ENCODE measurements at regions not wholly inside any gene's neighbourhood (a gene's known extent, or its start where the extent isn't known, plus 50 kb on each side); places are given as distances from the start of the nearest gene placed in this dataset.

DNA sequence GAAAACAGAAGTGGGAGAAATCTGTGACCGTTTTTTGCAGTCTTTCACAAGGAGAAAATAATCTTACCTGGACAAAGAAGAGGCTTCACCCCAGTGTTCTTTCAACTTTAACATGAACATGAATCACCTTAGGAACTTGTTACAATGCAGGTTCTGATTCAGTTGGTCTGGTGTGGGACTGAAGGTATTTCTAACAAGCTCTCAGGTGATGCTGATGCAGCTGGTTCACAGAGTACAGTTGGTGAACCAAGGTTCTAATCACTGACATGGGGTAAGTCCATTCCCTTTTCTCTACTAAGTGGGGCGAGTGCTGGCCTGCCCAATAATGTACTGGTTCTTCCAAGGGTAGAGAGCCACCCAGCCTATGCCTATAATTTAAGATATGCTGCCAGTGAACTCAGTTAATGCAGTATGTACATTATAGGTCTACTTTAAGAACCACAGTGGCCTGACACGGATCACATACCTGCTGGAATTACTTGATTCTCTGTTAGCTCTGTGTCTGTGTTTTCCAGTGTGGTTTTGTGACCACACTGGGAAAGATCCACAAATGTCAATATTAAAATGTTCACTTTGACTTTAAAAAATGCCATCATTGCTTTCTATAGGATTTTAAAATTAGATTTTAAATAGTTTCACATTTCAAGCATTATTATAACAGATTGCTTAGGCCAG is 304.1 kb downstream of the ZNF621 start:
- Histone ChIP-seq H3K9me3 (ENCODE audit: control insufficient read depth, low read length) (no peaks in the 10 kb centered on the region), H3K4me1 (no peaks in the 10 kb centered on the region), H2AFZ (no peak overlapping the region), H3K36me3 (ENCODE audit: control insufficient read depth, insufficient read depth, low read length) (no peaks in the 10 kb centered on the region), H3K27me3 (ENCODE audit: control insufficient read depth, insufficient read depth, low read length) (no peaks in the 10 kb centered on the region), H3K4me3 (ENCODE audit: low read depth, low read length) (no peak overlapping the region), H3K4me2 (ENCODE audit: low read length) (no peak overlapping the region), H3K9ac (no peak overlapping the region), H3K27ac (no peak overlapping the region), H3K79me2 (no peaks in the 10 kb centered on the region)
- TF ChIP-seq, protein P1, sequence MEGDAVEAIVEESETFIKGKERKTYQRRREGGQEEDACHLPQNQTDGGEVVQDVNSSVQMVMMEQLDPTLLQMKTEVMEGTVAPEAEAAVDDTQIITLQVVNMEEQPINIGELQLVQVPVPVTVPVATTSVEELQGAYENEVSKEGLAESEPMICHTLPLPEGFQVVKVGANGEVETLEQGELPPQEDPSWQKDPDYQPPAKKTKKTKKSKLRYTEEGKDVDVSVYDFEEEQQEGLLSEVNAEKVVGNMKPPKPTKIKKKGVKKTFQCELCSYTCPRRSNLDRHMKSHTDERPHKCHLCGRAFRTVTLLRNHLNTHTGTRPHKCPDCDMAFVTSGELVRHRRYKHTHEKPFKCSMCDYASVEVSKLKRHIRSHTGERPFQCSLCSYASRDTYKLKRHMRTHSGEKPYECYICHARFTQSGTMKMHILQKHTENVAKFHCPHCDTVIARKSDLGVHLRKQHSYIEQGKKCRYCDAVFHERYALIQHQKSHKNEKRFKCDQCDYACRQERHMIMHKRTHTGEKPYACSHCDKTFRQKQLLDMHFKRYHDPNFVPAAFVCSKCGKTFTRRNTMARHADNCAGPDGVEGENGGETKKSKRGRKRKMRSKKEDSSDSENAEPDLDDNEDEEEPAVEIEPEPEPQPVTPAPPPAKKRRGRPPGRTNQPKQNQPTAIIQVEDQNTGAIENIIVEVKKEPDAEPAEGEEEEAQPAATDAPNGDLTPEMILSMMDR (IDR thresholded peaks at IDR 0.05), result no peak

GRCh38 chr3:40829876-40830275 is 305.1 kb downstream of the ZNF621 start:
- H3K9ac ChIP-seq, result no peak overlapping the region
- H3K4me1 ChIP-seq, result no peaks in the 10 kb centered on the region
- no peak overlapping the region for H2AFZ ChIP-seq
- no peak overlapping the region for H3K4me3 ChIP-seq (ENCODE audit: low read depth, low read length)
- H3K36me3 ChIP-seq (ENCODE audit: control insufficient read depth, insufficient read depth, low read length), result no peaks in the 10 kb centered on the region
- no peak overlapping the region for H3K27ac ChIP-seq
- no peaks in the 10 kb centered on the region for H3K27me3 ChIP-seq (ENCODE audit: control insufficient read depth, insufficient read depth, low read length)
- TF ChIP-seq, protein P1 (IDR thresholded peaks at IDR 0.05), result no peak
- H3K4me2 ChIP-seq (ENCODE audit: low read length), result no peak overlapping the region
- H3K9me3 ChIP-seq (ENCODE audit: control insufficient read depth, low read length), result no peaks in the 10 kb centered on the region
- no peaks in the 10 kb centered on the region for H3K79me2 ChIP-seq

- Histone ChIP-seq H3K4me3 (ENCODE audit: low read depth, low read length) (no peak overlapping the region), H3K4me1 (no peaks in the 10 kb centered on the region), H3K27me3 (ENCODE audit: control insufficient read depth, insufficient read depth, low read length) (no peaks in the 10 kb centered on the region), H2AFZ (no peak overlapping the region), H3K4me2 (ENCODE audit: low read length) (no peak overlapping the region), H3K27ac (no peak overlapping the region), H3K9me3 (ENCODE audit: control insufficient read depth, low read length) (no peaks in the 10 kb centered on the region), H3K9ac (no peak overlapping the region), H3K79me2 (no peaks in the 10 kb centered on the region), H3K36me3 (ENCODE audit: control insufficient read depth, insufficient read depth, low read length) (no peaks in the 10 kb centered on the region)
- TF ChIP-seq, protein P1 (IDR thresholded peaks at IDR 0.05), result no peak
Measured at GRCh38 chr3:40837300-40837699, 312.5 kb downstream of the ZNF621 start.

GRCh38 chr3:40841131-40841530 is 316.4 kb downstream of the ZNF621 start:
- H2AFZ ChIP-seq, result no peak overlapping the region
- no peaks in the 10 kb centered on the region for H3K36me3 ChIP-seq (ENCODE audit: control insufficient read depth, insufficient read depth, low read length)
- no peak overlapping the region for H3K9ac ChIP-seq
- H3K4me3 ChIP-seq (ENCODE audit: low read depth, low read length), result no peak overlapping the region
- TF ChIP-seq, protein P1 (IDR thresholded peaks at IDR 0.05), result no peak
- no peaks in the 10 kb centered on the region for H3K9me3 ChIP-seq (ENCODE audit: control insufficient read depth, low read length)
- H3K4me2 ChIP-seq (ENCODE audit: low read length), result no peak overlapping the region
- no peaks in the 10 kb centered on the region for H3K79me2 ChIP-seq
- no peak overlapping the region for H3K27ac ChIP-seq
- no peaks in the 10 kb centered on the region for H3K27me3 ChIP-seq (ENCODE audit: control insufficient read depth, insufficient read depth, low read length)
- no peaks in the 10 kb centered on the region for H3K4me1 ChIP-seq

DNA sequence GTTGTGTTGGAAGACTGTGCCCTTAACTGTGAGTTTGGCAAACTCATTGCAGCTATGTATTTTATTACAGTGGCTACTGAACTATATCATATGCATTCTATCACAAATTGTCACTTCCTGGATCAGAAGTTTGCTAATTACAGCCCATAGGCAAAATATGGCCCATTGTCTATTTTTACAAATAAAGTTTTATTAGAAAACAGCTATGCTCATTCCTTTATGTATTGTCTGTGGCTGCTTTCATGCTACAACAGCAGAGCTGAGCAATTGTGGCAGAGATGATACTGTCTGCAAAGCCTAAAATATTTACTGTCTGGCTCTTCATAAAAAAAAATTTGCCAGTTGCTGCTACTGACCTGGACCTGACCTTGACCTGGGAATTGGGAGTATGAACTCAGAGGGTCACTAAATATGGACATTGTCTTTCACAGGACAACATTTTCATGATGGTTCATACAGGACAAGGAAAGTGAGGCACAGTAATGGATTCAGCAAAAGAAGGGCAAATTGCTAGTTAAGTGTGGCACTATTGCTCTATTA is 316.9 kb downstream of the ZNF621 start:
- Histone ChIP-seq H3K9ac (no peak overlapping the region), H3K27me3 (ENCODE audit: control insufficient read depth, insufficient read depth, low read length) (no peaks in the 10 kb centered on the region), H3K4me3 (ENCODE audit: low read depth, low read length) (no peak overlapping the region), H3K36me3 (ENCODE audit: control insufficient read depth, insufficient read depth, low read length) (no peaks in the 10 kb centered on the region), H3K27ac (no peak overlapping the region), H3K4me1 (no peaks in the 10 kb centered on the region), H3K79me2 (no peaks in the 10 kb centered on the region), H2AFZ (no peak overlapping the region), H3K4me2 (ENCODE audit: low read length) (no peak overlapping the region), H3K9me3 (ENCODE audit: control insufficient read depth, low read length) (no peaks in the 10 kb centered on the region)
- TF ChIP-seq, protein P1 (IDR thresholded peaks at IDR 0.05), result no peak
